ENCODE measurements at regions not wholly inside any gene's neighbourhood (a gene's known extent, or its start where the extent isn't known, plus 50 kb on each side); places are given as distances from the start of the nearest gene placed in this dataset.

DNA sequence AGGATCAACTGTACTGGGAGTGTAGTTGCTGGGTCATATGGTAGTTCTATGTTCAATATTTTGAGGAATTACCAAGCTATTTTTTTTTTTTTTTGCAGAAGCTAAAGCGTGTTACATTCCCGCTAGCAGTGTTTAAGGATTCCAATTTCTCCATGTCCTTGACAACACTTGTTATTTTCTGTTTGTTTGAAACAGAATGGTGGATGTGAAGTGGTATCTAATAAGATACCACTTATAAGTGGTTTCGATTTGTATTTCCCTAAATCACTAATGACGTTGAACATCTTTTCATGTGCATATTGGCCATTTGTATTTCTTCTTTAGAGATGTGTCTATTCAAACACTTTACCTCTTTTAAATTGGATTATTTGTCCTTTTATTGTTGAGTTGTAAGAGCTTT, 112.2 kb downstream of the DISP1 start:
- H3K9me3 ChIP-seq (ENCODE audit: insufficient read depth in 2 of 2, low read depth in 1 of 2, low read length in 1 of 2): no peaks in the 10 kb centered on the region
- H4K8ac ChIP-seq (ENCODE audit: extremely low read depth, insufficient read depth, low read length): no peak overlapping the region
- no peaks in the 10 kb centered on the region for H3K36me3 ChIP-seq (ENCODE audit: control insufficient read depth in 2 of 4, insufficient read depth in 4 of 4, low read length in 3 of 4)
- no peak overlapping the region for H3K9ac ChIP-seq (replicated peaks in 1 of 4; ENCODE audit: extremely low read depth in 1 of 4, low read depth in 3 of 4, low read length in 3 of 4)
- H3K23me2 ChIP-seq (ENCODE audit: low read depth, low read length): no peaks in the 10 kb centered on the region
- no peaks in the 10 kb centered on the region for H3K79me2 ChIP-seq (ENCODE audit: control insufficient read depth in 1 of 2, insufficient read depth in 2 of 2, low read length in 2 of 2)
- no peak overlapping the region for H3K56ac ChIP-seq (replicated peaks; ENCODE audit: insufficient read length, low read depth, low read length)
- no peak overlapping the region for H3K18ac ChIP-seq (ENCODE audit: extremely low read depth, low read length)
- H3K27me3 ChIP-seq (replicated peaks in 1 of 4; ENCODE audit: control insufficient read depth in 3 of 4, extremely low read depth in 1 of 4, insufficient read depth in 3 of 4, low read length in 3 of 4): no peaks in the 10 kb centered on the region
- ChIA-PET CTCF (ENCODE audit: partially characterized antibody) (no interaction called here), POLR2A (ENCODE audit: partially characterized antibody) (no interaction called here)
- H3K79me1 ChIP-seq (ENCODE audit: low read depth, low read length): no peaks in the 10 kb centered on the region
- no peak overlapping the region for H2BK20ac ChIP-seq (ENCODE audit: low read length)
- no peak overlapping the region for H3K14ac ChIP-seq (ENCODE audit: insufficient read length)
- FAIRE-seq (no peak), DNase-seq (ENCODE audit: low read depth in 1 of 2, low spot score in 2 of 2) (no peak)
- no peak overlapping the region for H2BK15ac ChIP-seq (ENCODE audit: low read length)
- no peak overlapping the region for H4K91ac ChIP-seq (replicated peaks; ENCODE audit: insufficient read length, low read length)
- H3K4me3 ChIP-seq (ENCODE audit: extremely low read depth in 1 of 4, insufficient read depth in 2 of 4, low read depth in 3 of 4, low read length in 4 of 4): no peak overlapping the region
- H2AFZ ChIP-seq (ENCODE audit: low read length): no peak overlapping the region
- no peak overlapping the region for H2AK5ac ChIP-seq (ENCODE audit: low read depth, low read length)
- no peak overlapping the region for H2BK120ac ChIP-seq (replicated peaks; ENCODE audit: low read depth, low read length)
- H3K4me1 ChIP-seq (replicated peaks in 1 of 4; ENCODE audit: control insufficient read depth in 3 of 4, insufficient read depth in 4 of 4, low read length in 3 of 4): peaks cover 0 to 3% (median 0%) of the 10 kb centered on the region in 4 experiments; a peak in 1 of 7 replicates
- no peak overlapping the region for H3K27ac ChIP-seq (ENCODE audit: low read depth, low read length)
- no peak overlapping the region for H3K23ac ChIP-seq (ENCODE audit: insufficient read length)
- no peak overlapping the region for H2BK12ac ChIP-seq (ENCODE audit: low read depth, low read length)
- H4K20me1 ChIP-seq (replicated peaks in 1 of 2; ENCODE audit: control insufficient read depth in 1 of 2, insufficient read depth in 2 of 2, low read length in 2 of 2): no peaks in the 10 kb centered on the region
- no peak overlapping the region for H3K4me2 ChIP-seq (ENCODE audit: insufficient read depth in 1 of 2, low read depth in 2 of 2, low read length in 2 of 2)
- no peak overlapping the region for H4K5ac ChIP-seq (ENCODE audit: insufficient read length, low read depth, low read length)
- 85% methylated on average over 4 of the region's 4 CpGs; no CpG with 5 or more reads in 1 of the 2 experiments for WGBS, 2 experiments (ENCODE audit: extremely low coverage in 1 of 2, insufficient coverage in 1 of 2, insufficient read length in 1 of 2, insufficient replicate concordance in 2 of 2, low coverage in 1 of 2, low lambda C conversion rate in 2 of 2, missing lambda C conversion rate in 1 of 2)
- no peak overlapping the region for H3K4ac ChIP-seq (replicated peaks; ENCODE audit: insufficient read length, low read depth, low read length)
- no peak overlapping the region for H2BK5ac ChIP-seq (ENCODE audit: low read depth, low read length)
- no peak for TF ChIP-seq SAP30 (IDR thresholded peaks at IDR 0.05; ENCODE audit: insufficient read depth, insufficient replicate concordance, low read length)
- TF ChIP-seq, protein P1, sequence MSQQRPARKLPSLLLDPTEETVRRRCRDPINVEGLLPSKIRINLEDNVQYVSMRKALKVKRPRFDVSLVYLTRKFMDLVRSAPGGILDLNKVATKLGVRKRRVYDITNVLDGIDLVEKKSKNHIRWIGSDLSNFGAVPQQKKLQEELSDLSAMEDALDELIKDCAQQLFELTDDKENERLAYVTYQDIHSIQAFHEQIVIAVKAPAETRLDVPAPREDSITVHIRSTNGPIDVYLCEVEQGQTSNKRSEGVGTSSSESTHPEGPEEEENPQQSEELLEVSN (IDR thresholded peaks at IDR 0.05): no peak
- no peak for TF ChIP-seq RAD21 (IDR thresholded peaks at IDR 0.05 in 1 of 2, conservative IDR thresholded peaks at IDR 0.05 in 1 of 2; ENCODE audit: low read depth in 2 of 2, low read length in 2 of 2)
- no peak for TF ChIP-seq POLR2AphosphoS5 (IDR thresholded peaks at IDR 0.05; ENCODE audit: low read depth, low read length)
- TF ChIP-seq SP4 (IDR thresholded peaks at IDR 0.05; ENCODE audit: low read length): no peak
- TF ChIP-seq EP300 (IDR thresholded peaks at IDR 0.05; ENCODE audit: borderline replicate concordance in 1 of 2, low read depth in 2 of 2, low read length in 2 of 2): no peak
- no peak for TF ChIP-seq PHF8 (conservative IDR thresholded peaks at IDR 0.05; ENCODE audit: low read depth, low read length)
- no peak for TF ChIP-seq RBBP5 (IDR thresholded peaks at IDR 0.05; ENCODE audit: borderline replicate concordance, low read depth, low read length)
- no peak for TF ChIP-seq JUN (IDR thresholded peaks at IDR 0.05; ENCODE audit: low read depth, low read length)
- TF ChIP-seq SIX5 (IDR thresholded peaks at IDR 0.05; ENCODE audit: low read depth, low read length): no peak
- TF ChIP-seq, protein P2, sequence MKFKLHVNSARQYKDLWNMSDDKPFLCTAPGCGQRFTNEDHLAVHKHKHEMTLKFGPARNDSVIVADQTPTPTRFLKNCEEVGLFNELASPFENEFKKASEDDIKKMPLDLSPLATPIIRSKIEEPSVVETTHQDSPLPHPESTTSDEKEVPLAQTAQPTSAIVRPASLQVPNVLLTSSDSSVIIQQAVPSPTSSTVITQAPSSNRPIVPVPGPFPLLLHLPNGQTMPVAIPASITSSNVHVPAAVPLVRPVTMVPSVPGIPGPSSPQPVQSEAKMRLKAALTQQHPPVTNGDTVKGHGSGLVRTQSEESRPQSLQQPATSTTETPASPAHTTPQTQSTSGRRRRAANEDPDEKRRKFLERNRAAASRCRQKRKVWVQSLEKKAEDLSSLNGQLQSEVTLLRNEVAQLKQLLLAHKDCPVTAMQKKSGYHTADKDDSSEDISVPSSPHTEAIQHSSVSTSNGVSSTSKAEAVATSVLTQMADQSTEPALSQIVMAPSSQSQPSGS (IDR thresholded peaks at IDR 0.05; ENCODE audit: low read length): no peak
- TF ChIP-seq CEBPB (IDR thresholded peaks at IDR 0.05; ENCODE audit: low read depth, low read length): no peak
